OCI-LY1 (cell line): ENCODE measurements at regions not wholly inside any gene's neighbourhood (a gene's known extent, or its start where the extent isn't known, plus 50 kb on each side); places are given as distances from the start of the nearest gene placed in this dataset.

ENCODE experiments used
- H2AFZ ChIP-seq: fragments of 200-600 bp; sonication (generic), shearing (Covaris generic); 2 replicates; pipeline ENCODE4 v1.6.0; 2014; ENCODE audit warnings: antibody characterized with exemption, mild to moderate bottlenecking, low read length
- H3F3A ChIP-seq: fragments of 200-600 bp; sonication (generic), shearing (Covaris generic); 2 replicates; pipeline ENCODE4 v1.6.0; 2014; ENCODE audit warnings: mild to moderate bottlenecking, antibody characterized with exemption, low read length, moderate library complexity; ENCODE audit not compliant: insufficient read depth
- H3K27ac ChIP-seq: fragments of 200-600 bp; sonication (generic); 2 replicates; pipeline ENCODE4 v1.5.1; 2014; ENCODE audit warnings: low read length, mixed run types, mild to moderate bottlenecking, low read depth; ENCODE audit not compliant: poor library complexity, severe bottlenecking
- H3K27me3 ChIP-seq: fragments of 200-600 bp; sonication (generic); 2 replicates; pipeline ENCODE4 v1.6.0; 2014; ENCODE audit warnings: antibody characterized with exemption, mild to moderate bottlenecking, low read length, moderate library complexity; ENCODE audit not compliant: insufficient read depth
- H3K36me3 ChIP-seq: fragments of 200-600 bp; sonication (generic); 2 replicates; pipeline ENCODE4 v1.6.1; 2014; ENCODE audit warnings: mild to moderate bottlenecking, antibody characterized with exemption, low read length, moderate library complexity, mixed read lengths; ENCODE audit not compliant: insufficient read depth
- H3K4me1 ChIP-seq: fragments of 200-600 bp; sonication (generic); 2 replicates; pipeline ENCODE4 v1.5.1; 2014; ENCODE audit warnings: mild to moderate bottlenecking, low read length, moderate library complexity; ENCODE audit not compliant: insufficient read depth, severe bottlenecking
- H3K4me2 ChIP-seq: fragments of 200-600 bp; sonication (generic), shearing (Covaris generic); 2 replicates; pipeline ENCODE4 v1.6.1; 2014; ENCODE audit warnings: low read length
- H3K4me3 ChIP-seq: fragments of 200-600 bp; sonication (generic); 2 replicates; pipeline ENCODE4 v1.5.1; 2014; ENCODE audit warnings: low read length, low read depth, mild to moderate bottlenecking, mixed read lengths; ENCODE audit not compliant: poor library complexity, severe bottlenecking
- H3K79me2 ChIP-seq: fragments of 200-600 bp; shearing (Covaris generic); 2 replicates; pipeline ENCODE4 v1.6.1; 2016; ENCODE audit warnings: mixed run types, low read length, mixed read lengths; ENCODE audit not compliant: insufficient read depth
- H3K9ac ChIP-seq: fragments of 200-600 bp; sonication (generic), shearing (Covaris generic); 2 replicates; pipeline ENCODE4 v1.6.1; 2014; ENCODE audit warnings: mild to moderate bottlenecking, low read length, mixed read lengths
- H3K9me2 ChIP-seq: fragments of 200-600 bp; sonication (generic), shearing (Covaris generic); 2 replicates; pipeline ENCODE4 v1.6.1; 2014; ENCODE audit warnings: low read depth, mild to moderate bottlenecking, low read length, mixed read lengths
- H3K9me3 ChIP-seq: fragments of 200-600 bp; shearing (Covaris generic); 2 replicates; pipeline ENCODE4 v1.6.1; 2014; ENCODE audit warnings: low read length, mixed read lengths
- H4K20me1 ChIP-seq: fragments of 200-600 bp; sonication (generic), shearing (Covaris generic); 2 replicates; pipeline ENCODE4 v1.6.0; 2016; ENCODE audit warnings: mild to moderate bottlenecking, low read length; ENCODE audit not compliant: insufficient read depth
- EZH2 ChIP-seq: fragments of 200-600 bp; sonication (generic), shearing (Covaris generic); IDR thresholded peaks from 2 replicates; pipeline ENCODE4 v1.8.0; 2017; ENCODE audit warnings: borderline replicate concordance, mixed run types, mild to moderate bottlenecking, antibody characterized with exemption, low read length, moderate library complexity, mixed read lengths
- TF ChIP-seq, protein P1 (sequence below): fragments of 200-600 bp; sonication (generic), shearing (Covaris generic); IDR thresholded peaks from 2 replicates; pipeline ENCODE4 v1.5.1; 2017; ENCODE audit warnings: mild to moderate bottlenecking, antibody characterized with exemption, low read length, moderate library complexity, mixed read lengths

GRCh38 chr10:117462816-117463544 is 79.6 kb upstream of the EMX2 start:
- TF ChIP-seq EZH2 = no peak
- TF ChIP-seq, protein P1, sequence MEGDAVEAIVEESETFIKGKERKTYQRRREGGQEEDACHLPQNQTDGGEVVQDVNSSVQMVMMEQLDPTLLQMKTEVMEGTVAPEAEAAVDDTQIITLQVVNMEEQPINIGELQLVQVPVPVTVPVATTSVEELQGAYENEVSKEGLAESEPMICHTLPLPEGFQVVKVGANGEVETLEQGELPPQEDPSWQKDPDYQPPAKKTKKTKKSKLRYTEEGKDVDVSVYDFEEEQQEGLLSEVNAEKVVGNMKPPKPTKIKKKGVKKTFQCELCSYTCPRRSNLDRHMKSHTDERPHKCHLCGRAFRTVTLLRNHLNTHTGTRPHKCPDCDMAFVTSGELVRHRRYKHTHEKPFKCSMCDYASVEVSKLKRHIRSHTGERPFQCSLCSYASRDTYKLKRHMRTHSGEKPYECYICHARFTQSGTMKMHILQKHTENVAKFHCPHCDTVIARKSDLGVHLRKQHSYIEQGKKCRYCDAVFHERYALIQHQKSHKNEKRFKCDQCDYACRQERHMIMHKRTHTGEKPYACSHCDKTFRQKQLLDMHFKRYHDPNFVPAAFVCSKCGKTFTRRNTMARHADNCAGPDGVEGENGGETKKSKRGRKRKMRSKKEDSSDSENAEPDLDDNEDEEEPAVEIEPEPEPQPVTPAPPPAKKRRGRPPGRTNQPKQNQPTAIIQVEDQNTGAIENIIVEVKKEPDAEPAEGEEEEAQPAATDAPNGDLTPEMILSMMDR = no peak
- Histone ChIP-seq H3K4me2 (no peak overlapping the region), H3K27ac (no peak overlapping the region), H3F3A (no peaks in the 10 kb centered on the region), H3K27me3 (peaks cover 7% of the 10 kb centered on the region; the same call in 1 of the 2 replicates), H3K9me2 (no peaks in the 10 kb centered on the region), H3K4me3 (no peak overlapping the region), H3K9me3 (no peaks in the 10 kb centered on the region), H3K36me3 (no peaks in the 10 kb centered on the region), H2AFZ (no peak overlapping the region), H3K4me1 (no peaks in the 10 kb centered on the region), H3K9ac (no peak overlapping the region), H4K20me1 (no peaks in the 10 kb centered on the region), H3K79me2 (no peaks in the 10 kb centered on the region)

- Histone ChIP-seq H3K27ac (no peak overlapping the region), H3K36me3 (no peaks in the 10 kb centered on the region), H3K9me2 (no peaks in the 10 kb centered on the region), H3F3A (no peaks in the 10 kb centered on the region), H3K4me2 (no peak overlapping the region), H3K79me2 (no peaks in the 10 kb centered on the region), H3K27me3 (peaks cover 7% of the 10 kb centered on the region; the same call in 1 of the 2 replicates), H3K9ac (no peak overlapping the region), H3K9me3 (no peaks in the 10 kb centered on the region), H2AFZ (no peak overlapping the region), H4K20me1 (no peaks in the 10 kb centered on the region), H3K4me1 (no peaks in the 10 kb centered on the region), H3K4me3 (no peak overlapping the region)
- TF ChIP-seq EZH2 = no peak
- TF ChIP-seq, protein P1 = no peak
Measured at GRCh38 chr10:117462424-117462792, 80.1 kb upstream of the EMX2 start.

- Histone ChIP-seq H3K4me1 (no peaks in the 10 kb centered on the region), H3K36me3 (no peaks in the 10 kb centered on the region), H3F3A (no peaks in the 10 kb centered on the region), H4K20me1 (no peaks in the 10 kb centered on the region), H3K4me2 (no peak overlapping the region), H3K27ac (no peak overlapping the region), H3K9me3 (no peaks in the 10 kb centered on the region), H3K9me2 (no peaks in the 10 kb centered on the region), H2AFZ (no peak overlapping the region), H3K4me3 (no peak overlapping the region), H3K79me2 (no peaks in the 10 kb centered on the region), H3K9ac (no peak overlapping the region), H3K27me3 (peaks cover 7% of the 10 kb centered on the region; the same call in 1 of the 2 replicates)
- TF ChIP-seq, protein P1 = no peak
- no peak for TF ChIP-seq EZH2
Measured at GRCh38 chr10:117461766-117462423, 80.7 kb upstream of the EMX2 start.
